Mesenchymal stem cell (in vitro differentiated cells and primary cell): ENCODE measurements at regions not wholly inside any gene's neighbourhood (a gene's known extent, or its start where the extent isn't known, plus 50 kb on each side); places are given as distances from the start of the nearest gene placed in this dataset.

Source experiments
- DNase-seq: peaks from one replicate; pipeline ENCODE4 v3.0.0-alpha.2; 2013
- H2AFZ ChIP-seq: one replicate; pipeline ENCODE4 v1.6.1; 2013; ENCODE audit warnings: low read depth, mild to moderate bottlenecking, control low read depth, inconsistent platforms, low read length, moderate library complexity
- H2AK5ac ChIP-seq: 2 replicates; pipeline ENCODE4 v1.6.1; 2013; ENCODE audit warnings: low read length, moderate library complexity, mild to moderate bottlenecking, inconsistent platforms; ENCODE audit not compliant: severe bottlenecking
- H2BK120ac ChIP-seq: one replicate; pipeline ENCODE4 v1.6.1; 2013; ENCODE audit warnings: low read depth, mild to moderate bottlenecking, inconsistent platforms, low read length, moderate library complexity
- H2BK12ac ChIP-seq, 2 experiments: one replicate each; pipeline ENCODE4 v1.6.1; 2013; ENCODE audit warnings: inconsistent platforms in 2 of 2, low read length in 2 of 2, mild to moderate bottlenecking in 2 of 2, moderate library complexity in 2 of 2, control low read depth in 1 of 2
- H2BK15ac ChIP-seq: one replicate; pipeline ENCODE4 v1.6.1; 2013; ENCODE audit warnings: mild to moderate bottlenecking, low read depth, inconsistent platforms; ENCODE audit not compliant: poor library complexity, severe bottlenecking
- H2BK5ac ChIP-seq: 2 replicates; pipeline ENCODE4 v1.6.1; 2013; ENCODE audit warnings: low read depth, mild to moderate bottlenecking, low read length, control low read depth, inconsistent platforms; ENCODE audit not compliant: poor library complexity, severe bottlenecking
- H3K14ac ChIP-seq, 2 experiments: one replicate each; pipeline ENCODE4 v1.6.1; 2013; ENCODE audit warnings: inconsistent platforms in 2 of 2, low read length in 2 of 2, control low read depth in 1 of 2, mild to moderate bottlenecking in 1 of 2, moderate library complexity in 1 of 2
- H3K18ac ChIP-seq, 2 experiments: one replicate each; pipeline ENCODE4 v1.6.1; 2013; ENCODE audit warnings: inconsistent platforms in 2 of 2, low read length in 2 of 2, control low read depth in 1 of 2, low read depth in 1 of 2, mild to moderate bottlenecking in 1 of 2
- H3K23ac ChIP-seq, 2 experiments: one replicate each; pipeline ENCODE4 v1.6.1; 2013; ENCODE audit warnings: inconsistent platforms in 2 of 2, low read length in 2 of 2, mild to moderate bottlenecking in 2 of 2, moderate library complexity in 2 of 2, control low read depth in 1 of 2
- H3K27ac ChIP-seq: 2 replicates; pipeline ENCODE4 v1.5.1; 2013; ENCODE audit warnings: mild to moderate bottlenecking, moderate library complexity, low read length, control low read depth, inconsistent platforms; ENCODE audit not compliant: poor library complexity, severe bottlenecking
- H3K27me3 ChIP-seq, 2 experiments: 2 replicates each; pipeline versions ENCODE4 v1.6.1 to v1.7.0; 2013; ENCODE audit warnings: low read length in 2 of 2, mild to moderate bottlenecking in 2 of 2, moderate library complexity in 2 of 2, control low read depth in 1 of 2, inconsistent platforms in 1 of 2; ENCODE audit not compliant: control insufficient read depth in 1 of 2, insufficient read depth in 1 of 2
- H3K36me3 ChIP-seq, 2 experiments: 2 replicates each; pipeline versions ENCODE4 v1.6.1 to v1.7.0; 2013; ENCODE audit warnings: low read length in 2 of 2, control low read depth in 1 of 2, inconsistent platforms in 1 of 2, low read depth in 1 of 2, mild to moderate bottlenecking in 1 of 2; ENCODE audit not compliant: insufficient read depth in 2 of 2, control insufficient read depth in 1 of 2
- H3K4ac ChIP-seq, 2 experiments: one replicate each; pipeline ENCODE4 v1.6.1; 2013; ENCODE audit warnings: inconsistent platforms in 2 of 2, low read length in 2 of 2, mild to moderate bottlenecking in 2 of 2, moderate library complexity in 2 of 2, control low read depth in 1 of 2, low read depth in 1 of 2
- H3K4me1 ChIP-seq: 2 replicates; pipeline ENCODE4 v1.6.1; 2013; ENCODE audit warnings: low read depth, low read length, control low read depth; ENCODE audit not compliant: control insufficient read depth, insufficient read depth
- H3K4me2 ChIP-seq: 2 replicates; pipeline ENCODE4 v1.6.1; 2013; ENCODE audit warnings: low read length, mild to moderate bottlenecking, inconsistent platforms; ENCODE audit not compliant: poor library complexity, severe bottlenecking
- H3K4me3 ChIP-seq, 2 experiments: 2 replicates each; pipeline versions ENCODE4 v1.5.1 to v1.7.0; 2013; ENCODE audit warnings: low read length in 2 of 2, mild to moderate bottlenecking in 2 of 2, control low read depth in 1 of 2, low read depth in 1 of 2; ENCODE audit not compliant: insufficient read depth in 1 of 2
- H3K79me1 ChIP-seq: replicated peaks from 2 replicates; pipeline ENCODE4 v1.6.1; 2013; ENCODE audit warnings: mild to moderate bottlenecking, control low read depth, low read length, inconsistent platforms; ENCODE audit not compliant: poor library complexity, severe bottlenecking
- H3K9ac ChIP-seq: 2 replicates; pipeline ENCODE4 v1.7.0; 2013; ENCODE audit warnings: mild to moderate bottlenecking, low read length, moderate library complexity
- H3K9me3 ChIP-seq: 2 replicates; pipeline ENCODE4 v1.7.0; 2013; ENCODE audit warnings: mild to moderate bottlenecking, low read length; ENCODE audit not compliant: control insufficient read depth
- H4K8ac ChIP-seq: one replicate; pipeline ENCODE4 v1.6.1; 2013; ENCODE audit warnings: inconsistent platforms, mild to moderate bottlenecking, low read length, moderate library complexity
- H4K91ac ChIP-seq: one replicate; pipeline ENCODE4 v1.6.1; 2013; ENCODE audit warnings: mild to moderate bottlenecking, low read length, inconsistent platforms
- WGBS: methylation state at CpG from one replicate; pipeline ENCODE4 v1.1.7; 2013; ENCODE audit warnings: mixed read lengths; 5-methylcytosine and 5-hydroxymethylcytosine counted together

DNA sequence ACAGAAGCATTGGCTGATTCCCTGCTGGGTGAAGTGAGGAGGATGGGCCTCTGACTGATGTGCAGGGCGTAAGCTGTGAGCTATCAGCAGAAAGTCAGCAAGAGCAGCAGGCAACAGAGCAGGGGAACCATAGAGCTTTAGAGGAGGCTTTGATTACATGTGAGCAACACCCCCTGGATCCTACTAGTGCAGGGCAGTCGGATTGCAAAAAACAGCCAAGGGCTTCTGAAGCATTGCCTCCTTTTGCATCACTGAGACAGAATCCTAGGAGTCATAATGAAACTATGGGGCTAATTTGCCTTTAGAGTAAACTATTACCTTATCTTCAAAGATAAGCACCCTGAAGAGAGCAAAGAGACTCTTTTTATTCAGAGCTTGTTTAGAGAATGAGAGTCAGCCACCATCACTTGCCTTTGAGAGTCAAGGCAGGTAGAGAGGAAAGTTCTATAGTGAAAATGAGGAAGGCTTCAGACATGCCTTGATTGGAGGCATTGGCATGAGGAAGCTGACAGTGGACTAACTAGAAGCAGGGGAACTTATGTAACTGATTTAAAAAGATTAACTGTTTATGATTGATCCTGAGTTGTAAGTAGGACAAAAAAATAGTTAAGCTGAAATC, 420.3 kb downstream of the PDHA2 start:
- no peak overlapping the region for H3K23ac ChIP-seq
- no peak overlapping the region for H4K8ac ChIP-seq
- no peak overlapping the region for H3K14ac ChIP-seq
- H3K4me1 ChIP-seq, result no peaks in the 10 kb centered on the region
- no peak overlapping the region for H2BK5ac ChIP-seq
- no peak overlapping the region for H2BK12ac ChIP-seq
- H2AFZ ChIP-seq, result no peak overlapping the region
- no peak overlapping the region for H3K4ac ChIP-seq
- peaks cover 2% of the 10 kb centered on the region for H3K9me3 ChIP-seq
- no peak overlapping the region for H2BK120ac ChIP-seq
- H4K91ac ChIP-seq, result no peak overlapping the region
- no peak overlapping the region for H3K18ac ChIP-seq
- H3K27me3 ChIP-seq, result no peaks in the 10 kb centered on the region
- no peak overlapping the region for H3K4me2 ChIP-seq
- WGBS, result 88% methylated on average over 1 of the region's 2 CpGs
- no peak overlapping the region for H3K27ac ChIP-seq
- H3K79me1 ChIP-seq, result no peaks in the 10 kb centered on the region
- H3K9ac ChIP-seq, result no peak overlapping the region
- H2AK5ac ChIP-seq, result no peak overlapping the region
- no peak overlapping the region for H2BK15ac ChIP-seq
- H3K4me3 ChIP-seq, result no peak overlapping the region
- DNase-seq, result peak; percentile 43
- H3K36me3 ChIP-seq, result no peaks in the 10 kb centered on the region

- H3K4me1 ChIP-seq, result no peaks in the 10 kb centered on the region
- H3K79me1 ChIP-seq, result no peaks in the 10 kb centered on the region
- no peak overlapping the region for H3K4ac ChIP-seq
- H3K27me3 ChIP-seq, result no peaks in the 10 kb centered on the region
- no peaks in the 10 kb centered on the region for H3K36me3 ChIP-seq
- H3K4me3 ChIP-seq, result no peak overlapping the region
- H2BK15ac ChIP-seq, result no peak overlapping the region
- no peaks in the 10 kb centered on the region for H3K9me3 ChIP-seq
- H2BK12ac ChIP-seq, result no peak overlapping the region
- H3K9ac ChIP-seq, result no peak overlapping the region
- H3K27ac ChIP-seq, result no peak overlapping the region
- 92% methylated on average over 5 of the region's 5 CpGs for WGBS
- no peak overlapping the region for H4K8ac ChIP-seq
- H3K14ac ChIP-seq, result no peak overlapping the region
- no peak overlapping the region for H2BK5ac ChIP-seq
- H3K18ac ChIP-seq, result no peak overlapping the region
- no peak overlapping the region for H3K4me2 ChIP-seq
- H3K23ac ChIP-seq, result no peak overlapping the region
- no peak for DNase-seq
- H2AK5ac ChIP-seq, result no peak overlapping the region
- no peak overlapping the region for H2BK120ac ChIP-seq
- no peak overlapping the region for H4K91ac ChIP-seq
- no peak overlapping the region for H2AFZ ChIP-seq
Observed at GRCh38 chr4:96262057-96262456, 422.2 kb downstream of the PDHA2 start.

- Histone ChIP-seq H3K4me3 (no peak overlapping the region), H3K4ac (no peak overlapping the region), H3K36me3 (no peaks in the 10 kb centered on the region), H3K23ac (no peak overlapping the region), H3K9me3 (no peaks in the 10 kb centered on the region), H2BK12ac (no peak overlapping the region), H2BK15ac (no peak overlapping the region), H3K18ac (no peak overlapping the region), H4K8ac (no peak overlapping the region), H3K27ac (no peak overlapping the region), H3K4me2 (no peak overlapping the region), H3K27me3 (no peaks in the 10 kb centered on the region), H3K9ac (no peak overlapping the region), H2AK5ac (no peak overlapping the region), H3K14ac (no peak overlapping the region), H2BK5ac (no peak overlapping the region), H2AFZ (no peak overlapping the region), H3K4me1 (no peaks in the 10 kb centered on the region), H2BK120ac (no peak overlapping the region), H4K91ac (no peak overlapping the region), H3K79me1 (no peaks in the 10 kb centered on the region)
- no peak for DNase-seq
- WGBS, result 100% methylated on average over 1 of the region's 1 CpG
Observed at GRCh38 chr4:96263291-96263690, 423.4 kb downstream of the PDHA2 start.

DNA sequence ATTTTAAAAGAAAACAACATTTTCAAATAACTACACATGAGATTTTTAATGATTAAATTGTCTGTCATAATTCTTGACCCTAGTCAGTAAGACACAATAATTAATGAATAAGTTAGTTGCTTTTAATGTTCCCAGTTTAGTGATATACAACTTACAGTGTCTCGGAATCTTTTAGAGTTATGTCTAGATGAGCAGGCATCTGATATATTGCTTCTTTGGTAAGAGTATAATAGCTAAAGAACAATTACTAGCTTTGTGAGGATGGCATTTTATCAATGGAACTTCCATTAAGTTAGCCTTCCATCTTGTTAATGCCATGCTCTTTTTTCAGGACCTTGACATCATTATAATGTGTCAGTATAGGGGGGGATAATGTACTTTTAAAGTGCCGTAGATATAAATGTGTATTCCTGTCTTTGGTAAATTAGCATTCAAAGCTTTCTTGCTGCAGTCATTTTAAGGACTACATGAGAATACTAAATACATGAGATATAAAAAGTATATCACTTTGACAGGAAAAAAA, 425.1 kb downstream of the PDHA2 start:
- Histone ChIP-seq H3K9me3 (no peaks in the 10 kb centered on the region), H3K14ac (no peak overlapping the region), H3K27ac (no peak overlapping the region), H2AFZ (no peak overlapping the region), H3K27me3 (no peaks in the 10 kb centered on the region), H2BK12ac (no peak overlapping the region), H3K79me1 (no peaks in the 10 kb centered on the region), H2AK5ac (no peak overlapping the region), H3K4me2 (no peak overlapping the region), H4K8ac (no peak overlapping the region), H3K4ac (no peak overlapping the region), H3K4me1 (no peaks in the 10 kb centered on the region), H3K18ac (no peak overlapping the region), H2BK5ac (no peak overlapping the region), H2BK120ac (no peak overlapping the region), H3K36me3 (no peaks in the 10 kb centered on the region), H3K9ac (no peak overlapping the region), H4K91ac (no peak overlapping the region), H3K4me3 (no peak overlapping the region), H3K23ac (no peak overlapping the region), H2BK15ac (no peak overlapping the region)
- WGBS, result 83% methylated on average over 1 of the region's 2 CpGs
- no peak for DNase-seq
